ENCODE measurements at regions not wholly inside any gene's neighbourhood (a gene's known extent, or its start where the extent isn't known, plus 50 kb on each side); places are given as distances from the start of the nearest gene placed in this dataset.

GRCh38 chr16:73286346-73287267, 238.7 kb upstream of the ZFHX3 start:
- DNase-seq (ENCODE audit: low read depth in 1 of 2, low spot score in 1 of 2), result no peak

DNA sequence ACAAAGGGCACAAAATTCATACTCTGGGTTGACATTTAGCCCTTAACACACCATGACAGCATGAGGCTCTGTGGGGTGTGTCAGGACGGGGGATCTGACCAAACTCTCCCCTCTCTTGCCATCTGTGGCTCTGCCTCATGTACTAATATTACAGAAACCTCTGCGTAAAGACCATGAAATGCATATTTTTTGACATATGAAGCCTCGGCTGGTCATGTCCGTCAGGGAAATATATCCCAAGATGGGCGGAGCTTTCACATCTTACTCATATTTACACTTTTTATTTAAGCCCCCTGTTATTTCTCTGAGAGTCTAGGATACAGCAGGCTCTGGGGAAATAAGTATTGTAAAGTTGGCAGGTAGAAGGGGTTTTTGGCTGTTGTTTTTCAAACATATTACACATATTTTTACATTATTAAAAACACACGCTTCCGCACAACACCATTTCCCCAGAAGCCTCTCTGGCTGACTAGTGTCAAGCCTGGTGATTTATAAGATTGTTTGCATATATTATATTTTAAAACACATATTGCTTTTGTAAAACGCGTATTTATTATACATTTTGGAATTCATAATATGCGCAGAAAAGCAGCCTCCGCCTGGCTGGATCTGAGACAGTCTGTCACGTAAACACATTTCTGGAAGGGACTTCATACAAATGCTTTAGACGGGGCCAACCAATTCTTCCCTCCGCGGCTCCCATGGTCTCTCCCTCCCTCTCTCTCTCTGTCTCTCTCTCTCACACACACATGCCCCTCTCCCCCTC, 237.7 kb upstream of the ZFHX3 start:
- no peak for DNase-seq (ENCODE audit: low read depth in 1 of 2, low spot score in 1 of 2)

GRCh38 chr16:73280388-73280787, 232.5 kb upstream of the ZFHX3 start:
- DNase-seq (ENCODE audit: low read depth in 1 of 2, low spot score in 1 of 2), result no peak

GRCh38 chr16:73279451-73279850, 231.5 kb upstream of the ZFHX3 start:
- DNase-seq (ENCODE audit: low read depth in 1 of 2, low spot score in 1 of 2), result no peak

DNA sequence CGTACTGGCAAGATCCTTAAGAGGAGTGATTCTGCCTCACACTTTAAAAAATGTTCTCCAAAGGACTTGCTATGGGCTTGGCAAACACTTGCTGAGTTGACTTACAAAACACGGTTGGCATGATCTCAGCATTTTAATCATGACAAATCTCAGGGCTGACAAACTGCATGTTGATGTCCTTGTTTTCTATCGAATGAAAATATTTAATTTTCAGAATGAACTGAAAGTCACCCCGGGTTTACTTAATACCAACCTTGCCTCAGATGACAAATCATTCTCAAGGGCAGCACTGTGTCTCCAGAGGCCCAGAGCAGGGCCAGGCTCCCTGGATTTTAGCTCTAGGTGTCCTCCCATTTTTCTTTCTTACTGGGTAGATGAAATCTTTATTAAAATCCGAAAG, 229.1 kb upstream of the ZFHX3 start:
- DNase-seq (ENCODE audit: low read depth in 1 of 2, low spot score in 1 of 2), result no peak

- DNase-seq (ENCODE audit: low read depth in 1 of 2, low spot score in 1 of 2), result no peak
Measured at GRCh38 chr16:73275448-73275847, 227.5 kb upstream of the ZFHX3 start.

DNA sequence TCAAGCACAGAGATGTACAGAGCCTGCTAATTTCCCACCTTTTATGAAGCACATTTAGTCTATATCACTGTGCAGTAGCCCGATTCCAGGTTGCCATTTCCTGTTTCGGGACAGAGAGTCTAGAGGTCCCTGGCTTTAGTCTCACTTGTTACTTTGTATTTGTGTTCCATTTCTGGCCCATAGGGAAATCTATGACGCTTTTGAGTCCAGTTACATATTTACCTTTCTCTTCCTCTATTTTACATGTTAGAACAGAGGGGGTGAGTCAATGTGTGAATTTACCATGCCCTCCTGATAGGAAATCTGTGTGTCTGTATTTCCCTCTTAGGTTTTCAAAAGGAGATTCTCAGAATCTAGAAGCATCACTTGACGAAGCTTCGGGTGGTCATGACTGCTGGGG, 227.1 kb upstream of the ZFHX3 start:
- no peak for DNase-seq (ENCODE audit: low read depth in 1 of 2, low spot score in 1 of 2)

DNA sequence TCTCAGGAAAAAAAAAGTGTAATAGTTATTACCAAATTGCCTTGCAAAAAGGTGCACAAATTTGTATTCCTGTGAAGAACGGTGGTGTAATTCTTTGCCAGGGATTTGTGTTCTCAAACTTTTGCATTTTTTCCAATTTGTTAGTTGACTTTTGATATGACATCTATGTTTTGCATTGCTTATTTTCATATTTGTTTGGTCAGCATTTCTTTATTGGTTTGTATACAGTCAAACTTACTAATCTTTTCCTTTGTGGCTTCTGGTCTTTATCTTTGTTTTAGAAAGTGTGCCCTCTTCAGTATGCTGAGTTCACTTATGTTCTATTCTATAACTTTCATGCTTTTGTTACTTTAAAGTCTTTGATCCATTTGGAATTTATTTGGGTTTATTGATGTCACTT, 226.2 kb upstream of the ZFHX3 start:
- no peak for DNase-seq (ENCODE audit: low read depth in 1 of 2, low spot score in 1 of 2)

DNA sequence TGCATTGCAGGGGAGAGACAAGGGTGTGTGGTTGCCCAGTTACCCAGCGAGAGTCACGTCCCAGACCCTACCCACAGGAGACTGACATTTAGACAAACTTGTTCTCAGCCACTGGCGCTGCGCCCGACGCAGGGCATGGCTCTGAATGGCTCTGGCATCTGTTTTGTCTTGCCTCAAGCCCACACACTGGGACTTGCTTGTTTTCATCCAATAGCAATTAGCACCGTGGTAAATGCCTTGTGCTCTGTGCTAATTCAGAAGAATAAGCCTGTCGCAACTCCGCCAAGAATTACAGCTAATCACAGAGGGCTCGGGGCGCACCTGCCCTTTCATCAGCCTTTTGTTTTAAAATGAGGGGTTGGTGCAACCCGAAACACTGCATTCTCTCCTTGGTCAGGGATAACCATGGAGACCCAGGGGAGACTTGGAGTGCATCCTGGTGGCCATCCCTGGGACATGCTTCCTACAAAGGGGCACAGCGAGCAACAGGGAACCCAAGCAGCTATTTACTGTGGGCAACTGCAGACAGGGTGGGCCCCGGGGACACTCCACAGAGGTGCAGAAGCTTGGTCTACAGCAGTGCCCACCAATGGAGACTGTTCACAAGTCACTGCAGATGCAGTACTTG, 220.6 kb upstream of the ZFHX3 start:
- no peak for DNase-seq (ENCODE audit: low read depth in 1 of 2, low spot score in 1 of 2)

- no peak for DNase-seq (ENCODE audit: low read depth in 1 of 2, low spot score in 1 of 2)
Measured at GRCh38 chr16:73265935-73266334, 218.0 kb upstream of the ZFHX3 start.

GRCh38 chr16:73265124-73265837, 217.4 kb upstream of the ZFHX3 start:
- DNase-seq (ENCODE audit: low read depth in 1 of 2, low spot score in 1 of 2), result no peak

- no peak for DNase-seq (ENCODE audit: low read depth in 1 of 2, low spot score in 1 of 2)
Measured at GRCh38 chr16:73262931-73263330, 215.0 kb upstream of the ZFHX3 start.

- DNase-seq (ENCODE audit: low read depth in 1 of 2, low spot score in 1 of 2), result no peak
Measured at GRCh38 chr16:73255031-73255430, 207.1 kb upstream of the ZFHX3 start.

GRCh38 chr16:73253922-73254480, 206.1 kb upstream of the ZFHX3 start:
- no peak for DNase-seq (ENCODE audit: low read depth in 1 of 2, low spot score in 1 of 2)

GRCh38 chr16:73252446-73252845, 204.5 kb upstream of the ZFHX3 start:
- DNase-seq (ENCODE audit: low read depth in 1 of 2, low spot score in 1 of 2), result no peak

- DNase-seq (ENCODE audit: low read depth in 1 of 2, low spot score in 1 of 2), result no peak
Measured at GRCh38 chr16:73251608-73252007, 203.7 kb upstream of the ZFHX3 start.

DNA sequence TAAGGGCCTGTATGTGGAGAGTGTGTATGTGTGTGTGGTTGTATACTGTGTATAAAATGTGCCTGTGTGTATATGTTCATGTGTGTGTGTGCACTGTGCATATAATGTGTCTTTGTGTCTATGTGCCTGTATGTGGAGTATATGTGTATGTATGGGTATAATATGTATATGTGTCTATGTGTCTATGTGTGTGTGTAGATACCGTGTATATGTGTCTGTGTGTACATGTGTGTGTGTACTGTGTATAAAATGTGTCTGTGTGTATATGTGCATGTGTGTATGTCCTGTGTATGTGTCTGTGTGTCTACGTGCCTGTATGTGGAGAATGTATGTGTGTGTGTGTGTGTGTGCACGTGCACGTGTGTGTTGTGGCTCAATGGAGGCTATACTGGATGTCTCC, 200.4 kb upstream of the ZFHX3 start:
- no peak for DNase-seq (ENCODE audit: low read depth in 1 of 2, low spot score in 1 of 2)

DNA sequence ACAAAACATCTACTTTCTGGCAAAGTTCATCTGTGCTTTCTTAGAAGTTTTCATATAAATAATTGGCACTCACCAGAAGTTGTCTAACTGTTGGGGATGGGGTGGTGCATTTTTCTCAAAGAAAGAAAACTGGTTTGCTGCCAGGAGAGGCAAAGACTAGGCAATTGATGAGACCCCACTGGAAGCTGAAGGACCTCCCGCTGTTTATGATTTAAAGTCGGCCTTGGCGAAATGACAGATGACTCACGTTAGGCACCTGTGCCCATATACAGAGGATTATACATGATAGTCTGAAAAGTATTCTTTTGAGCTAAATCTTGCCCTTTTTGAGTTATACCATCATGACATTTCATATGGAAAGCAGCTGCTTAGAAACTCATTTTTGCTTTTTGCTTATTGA, 193.0 kb upstream of the ZFHX3 start:
- no peak for DNase-seq (ENCODE audit: low read depth in 1 of 2, low spot score in 1 of 2)

DNA sequence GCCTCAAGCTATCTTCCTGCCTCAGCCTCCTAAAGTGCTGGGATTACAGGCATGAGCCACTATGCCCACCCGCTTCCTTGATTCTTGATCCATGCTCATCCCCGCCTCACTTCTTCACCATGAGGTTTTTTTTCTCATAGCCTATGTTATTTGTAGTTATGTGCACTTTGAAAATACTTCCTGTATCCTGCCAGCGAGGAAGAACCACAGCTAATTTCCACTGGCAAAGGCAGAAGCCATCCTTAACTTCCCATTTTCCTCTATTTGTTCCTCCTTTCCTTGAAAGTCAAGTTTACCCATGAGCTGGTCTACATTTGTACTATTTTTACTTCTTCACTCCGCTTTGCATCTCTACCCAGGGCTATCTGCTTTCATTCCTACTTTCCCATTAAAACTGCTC, 189.7 kb upstream of the ZFHX3 start:
- no peak for DNase-seq (ENCODE audit: low read depth in 1 of 2, low spot score in 1 of 2)

GRCh38 chr16:73234496-73234895, 186.6 kb upstream of the ZFHX3 start:
- no peak for DNase-seq (ENCODE audit: low read depth in 1 of 2, low spot score in 1 of 2)

DNA sequence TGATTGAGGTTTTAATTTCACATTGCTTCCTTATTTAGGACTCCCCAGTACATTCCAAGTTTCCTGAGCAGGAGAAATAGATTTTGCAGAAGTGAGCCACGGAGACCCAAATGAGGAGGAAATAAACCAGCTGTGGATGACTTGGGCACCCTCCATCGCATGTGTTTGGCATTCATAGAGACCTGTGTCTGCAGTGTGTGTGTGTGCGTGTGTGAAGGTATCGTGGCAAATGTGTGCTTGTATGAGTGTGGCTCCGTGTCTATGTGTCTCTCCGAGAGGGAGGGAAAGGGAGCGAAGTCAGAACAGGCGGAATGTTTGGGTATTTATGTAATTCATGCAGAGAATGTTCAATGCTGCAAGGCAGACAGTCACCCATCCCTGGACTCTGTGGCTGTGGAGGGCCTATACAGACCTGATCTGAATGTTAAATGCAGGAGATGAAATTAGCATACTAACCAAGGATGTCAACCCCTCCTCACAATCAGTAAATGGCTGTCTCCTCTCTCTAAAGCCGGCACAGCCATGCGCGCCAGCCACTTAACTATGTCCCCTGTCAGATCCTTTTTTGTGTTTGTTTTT, 186.0 kb upstream of the ZFHX3 start:
- no peak for DNase-seq (ENCODE audit: low read depth in 1 of 2, low spot score in 1 of 2)

All from activated CD4-positive, alpha-beta T cell treated with anti-CD3 and anti-CD28 coated beads, Interleukin-2, amount 50 U/mL, for 24 hours (primary cell).